ENCODE measurements at regions not wholly inside any gene's neighbourhood (a gene's known extent, or its start where the extent isn't known, plus 50 kb on each side); places are given as distances from the start of the nearest gene placed in this dataset.

DNA sequence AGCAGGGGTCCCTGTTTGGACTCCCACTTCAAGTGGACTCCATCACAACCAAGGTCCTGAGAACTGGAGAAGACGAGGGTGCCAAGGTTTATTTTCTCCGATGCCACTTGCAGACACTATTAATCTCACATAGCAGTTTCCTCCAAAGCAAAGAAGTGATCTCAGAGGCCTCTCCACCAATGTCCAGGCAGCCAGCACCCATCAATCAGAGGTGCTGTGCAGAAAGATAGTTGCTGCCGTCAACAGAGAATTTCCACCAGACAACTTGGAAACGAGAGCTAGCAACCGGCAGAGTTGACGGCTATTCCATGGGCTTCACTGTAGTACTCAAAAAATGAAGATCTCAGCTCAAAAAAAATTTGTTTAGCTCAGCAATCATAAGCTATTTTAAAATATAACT, 438.6 kb upstream of the PFKP start:
- TF ChIP-seq, protein P1, sequence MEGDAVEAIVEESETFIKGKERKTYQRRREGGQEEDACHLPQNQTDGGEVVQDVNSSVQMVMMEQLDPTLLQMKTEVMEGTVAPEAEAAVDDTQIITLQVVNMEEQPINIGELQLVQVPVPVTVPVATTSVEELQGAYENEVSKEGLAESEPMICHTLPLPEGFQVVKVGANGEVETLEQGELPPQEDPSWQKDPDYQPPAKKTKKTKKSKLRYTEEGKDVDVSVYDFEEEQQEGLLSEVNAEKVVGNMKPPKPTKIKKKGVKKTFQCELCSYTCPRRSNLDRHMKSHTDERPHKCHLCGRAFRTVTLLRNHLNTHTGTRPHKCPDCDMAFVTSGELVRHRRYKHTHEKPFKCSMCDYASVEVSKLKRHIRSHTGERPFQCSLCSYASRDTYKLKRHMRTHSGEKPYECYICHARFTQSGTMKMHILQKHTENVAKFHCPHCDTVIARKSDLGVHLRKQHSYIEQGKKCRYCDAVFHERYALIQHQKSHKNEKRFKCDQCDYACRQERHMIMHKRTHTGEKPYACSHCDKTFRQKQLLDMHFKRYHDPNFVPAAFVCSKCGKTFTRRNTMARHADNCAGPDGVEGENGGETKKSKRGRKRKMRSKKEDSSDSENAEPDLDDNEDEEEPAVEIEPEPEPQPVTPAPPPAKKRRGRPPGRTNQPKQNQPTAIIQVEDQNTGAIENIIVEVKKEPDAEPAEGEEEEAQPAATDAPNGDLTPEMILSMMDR (conservative IDR thresholded peaks at IDR 0.05): no peak
- TF ChIP-seq ZFX (IDR thresholded peaks at IDR 0.05): no peak

Measured in C4-2B (cell line).